HCT116 (cell line): ENCODE measurements at regions not wholly inside any gene's neighbourhood (a gene's known extent, or its start where the extent isn't known, plus 50 kb on each side); places are given as distances from the start of the nearest gene placed in this dataset.

Experiments
- ATAC-seq: fragments of 200-7000 bp; cut with Tn5 transposase; 2 replicates; pipeline ENCODE4 v1.9.1; 2020; ENCODE audit warnings: mild to moderate bottlenecking, moderate library complexity
- BruUV-seq: library from RNA; stranded (reverse); fragments of 400-500 nt; replicated peaks from 2 replicates; lab custom pipeline; 2021; lab: Mats Ljungman, UMichigan
- CTCF ChIA-PET: fragments of 300-600 bp; sonication (Branson Sonifier 250); formaldehyde crosslinking; loops from one replicate; lab custom pipeline; 2021; ENCODE audit warnings: antibody characterized with exemption; lab: Charles Lee
- POLR2A ChIA-PET: fragments of 300-600, 350-600 bp; sonication (Branson Sonifier 250); formaldehyde crosslinking; loops from one replicate; lab custom pipeline; 2021; ENCODE audit warnings: antibody characterized with exemption; lab: Charles Lee
- RAD21 ChIA-PET, 2 experiments: fragments of 300-600 bp; sonication (Branson Sonifier 250); formaldehyde crosslinking; loops; one replicate each; lab custom pipeline; 2023; ENCODE audit warnings: low total read pairs in 2 of 2; ENCODE audit not compliant: uncharacterized antibody in 2 of 2, unreplicated experiment in 2 of 2, low non-redundant PET in 1 of 2; lab: Charles Lee
- DNase-seq: peaks from one replicate; pipeline ENCODE4 v3.0.0-alpha.2; 2010; ENCODE audit warnings: low read depth, low spot score
- H2AFZ ChIP-seq: fragments of 200-600 bp; shearing (Covaris generic), sonication (generic); 2 replicates; pipeline ENCODE4 v1.6.1; 2017; ENCODE audit warnings: low read depth, mixed run types, mixed read lengths, antibody characterized with exemption, low read length; ENCODE audit not compliant: poor library complexity, severe bottlenecking
- H3K27ac ChIP-seq: 2 replicates; pipeline ENCODE4 v1.5.1; 2012; ENCODE audit warnings: low read depth, low read length
- H3K27me3 ChIP-seq: fragments of 200-600 bp; sonication (generic); 2 replicates; pipeline ENCODE4 v1.6.1; 2016; ENCODE audit warnings: mixed run types, low read length, mixed read lengths; ENCODE audit not compliant: insufficient read depth
- H3K36me3 ChIP-seq, 2 experiments: fragments of 200-500 bp in 1 of 2; fragments of 200-600 bp in 1 of 2; sonication (Bioruptor generic) in 1 of 2; sonication (generic) in 1 of 2; 2 replicates each; pipeline versions ENCODE4 v1.5.1 to v1.6.1; 2014 to 2016; ENCODE audit warnings: low read length in 2 of 2, inconsistent platforms in 1 of 2, mixed read lengths in 1 of 2, mixed run types in 1 of 2; ENCODE audit not compliant: insufficient read depth in 2 of 2, control insufficient read depth in 1 of 2
- H3K4me1 ChIP-seq, 2 experiments: fragments of 200-600 bp in 1 of 2; sonication (generic) in 1 of 2; 2 replicates each; pipeline versions ENCODE4 v1.5.1 to v1.6.1; 2012 to 2017; ENCODE audit warnings: low read length in 2 of 2, inconsistent platforms in 1 of 2, mild to moderate bottlenecking in 1 of 2, mixed read lengths in 1 of 2, mixed run types in 1 of 2, moderate library complexity in 1 of 2; ENCODE audit not compliant: insufficient read depth in 2 of 2, control insufficient read depth in 1 of 2
- H3K4me2 ChIP-seq: fragments of 200-600 bp; sonication (generic); 2 replicates; pipeline ENCODE4 v1.6.1; 2017; ENCODE audit warnings: mixed run types, low read length, mixed read lengths
- H3K4me3 ChIP-seq, 2 experiments: fragments of 200-600 bp in 1 of 2; sonication (generic) in 1 of 2; replicated peaks in 1 of 2; 2 replicates each; pipeline ENCODE4 v1.5.1; 2011 to 2016; ENCODE audit warnings: low read length in 2 of 2, control low read depth in 1 of 2, low read depth in 1 of 2, mild to moderate bottlenecking in 1 of 2, mixed read lengths in 1 of 2, mixed run types in 1 of 2
- H3K79me2 ChIP-seq: fragments of 200-600 bp; sonication (generic); 2 replicates; pipeline ENCODE4 v1.6.1; 2017; ENCODE audit warnings: mild to moderate bottlenecking, mixed run types, low read length, moderate library complexity, mixed read lengths; ENCODE audit not compliant: insufficient read depth
- H3K9ac ChIP-seq: fragments of 200-600 bp; sonication (generic); 2 replicates; pipeline ENCODE4 v1.6.1; 2016; ENCODE audit warnings: low read length, mixed read lengths
- H3K9me2 ChIP-seq: fragments of 200-600 bp; sonication (generic), shearing (Covaris generic); 2 replicates; pipeline ENCODE4 v1.6.1; 2017; ENCODE audit warnings: mixed run types, mild to moderate bottlenecking, moderate library complexity; ENCODE audit not compliant: insufficient read depth
- H3K9me3 ChIP-seq, 2 experiments: fragments of 200-500 bp in 1 of 2; fragments of 200-600 bp in 1 of 2; sonication (Bioruptor generic) in 1 of 2; sonication (generic) in 1 of 2; 2 replicates each; pipeline ENCODE4 v1.6.1; 2014 to 2017; ENCODE audit warnings: low read length in 2 of 2, mixed read lengths in 2 of 2, inconsistent platforms in 1 of 2, low read depth in 1 of 2, mild to moderate bottlenecking in 1 of 2, mixed run types in 1 of 2, moderate library complexity in 1 of 2; ENCODE audit not compliant: control insufficient read depth in 1 of 2, insufficient read depth in 1 of 2
- H4K20me1 ChIP-seq: fragments of 200-600 bp; sonication (generic), shearing (Covaris generic); 2 replicates; pipeline ENCODE4 v1.6.1; 2017; ENCODE audit warnings: mixed run types, mild to moderate bottlenecking, moderate library complexity; ENCODE audit not compliant: insufficient read depth
- CBX3 ChIP-seq: IDR thresholded peaks from 2 replicates; pipeline ENCODE4 v1.6.1; 2012; ENCODE audit warnings: low read depth
- CEBPB ChIP-seq: IDR thresholded peaks from 2 replicates; pipeline ENCODE4 v1.6.1; 2012; ENCODE audit warnings: low read depth
- EGR1 ChIP-seq: IDR thresholded peaks from 2 replicates; pipeline ENCODE4 v1.6.1; 2012; ENCODE audit warnings: low read depth
- ELF1 ChIP-seq: IDR thresholded peaks from 2 replicates; pipeline ENCODE4 v1.6.1; 2012; ENCODE audit warnings: low read depth, borderline replicate concordance
- EZH2 ChIP-seq: fragments of 200-600 bp; sonication (generic); IDR thresholded peaks from 2 replicates; pipeline ENCODE4 v1.6.1; 2017; ENCODE audit warnings: antibody characterized with exemption, mixed run types
- EZH2phosphoT487 ChIP-seq: fragments of 200-600 bp; IDR thresholded peaks from 2 replicates; pipeline ENCODE4 v1.6.1; 2018; ENCODE audit warnings: antibody characterized with exemption, borderline replicate concordance
- FOSL1 ChIP-seq: IDR thresholded peaks from 2 replicates; pipeline ENCODE4 v1.6.1; 2012; ENCODE audit warnings: low read depth
- JUND ChIP-seq: IDR thresholded peaks from 2 replicates; pipeline ENCODE4 v1.6.1; 2012
- POLR2A ChIP-seq: IDR thresholded peaks from 2 replicates; pipeline ENCODE4 v1.7.0; 2011; ENCODE audit warnings: borderline replicate concordance; ENCODE audit not compliant: insufficient read depth, insufficient read length; ENCODE audit errors: extremely low read depth
- RAD21 ChIP-seq: IDR thresholded peaks from 2 replicates; pipeline ENCODE4 v1.6.1; 2012; ENCODE audit warnings: low read depth, mild to moderate bottlenecking
- SIN3A ChIP-seq: IDR thresholded peaks from 2 replicates; pipeline ENCODE4 v1.6.1; 2012; ENCODE audit warnings: low read depth
- SP1 ChIP-seq: IDR thresholded peaks from 2 replicates; pipeline ENCODE4 v1.6.1; 2012; ENCODE audit warnings: low read depth
- SRF ChIP-seq: IDR thresholded peaks from 2 replicates; pipeline ENCODE4 v1.6.1; 2012; ENCODE audit warnings: low read depth
- YY1 ChIP-seq: IDR thresholded peaks from 2 replicates; pipeline ENCODE4 v1.6.1; 2011; ENCODE audit warnings: low read length, low read depth, moderate library complexity, mild to moderate bottlenecking; ENCODE audit not compliant: insufficient replicate concordance; ENCODE audit errors: extremely low read depth
- ZNF274 ChIP-seq: fragments of 200-500 bp; sonication (Bioruptor generic); IDR thresholded peaks from 2 replicates; pipeline ENCODE4 v1.6.1; 2014; ENCODE audit warnings: mild to moderate bottlenecking, low read depth, low read length, inconsistent platforms
- intact Hi-C: fragments of 100-400 bp; cut with micrococcal nuclease; formaldehyde crosslinking; loops from 2 replicates; pipeline ENCODE4 v1.10.0; 2022
- TF ChIP-seq, protein P1 (sequence below): IDR thresholded peaks from 2 replicates; pipeline ENCODE4 v1.6.1; 2012
- TF ChIP-seq, protein P2 (sequence below), 3 experiments: fragments of 200-600 bp in 1 of 3; sonication (generic) in 1 of 3; IDR thresholded peaks in 2 of 3; conservative IDR thresholded peaks in 1 of 3; 2 replicates each; pipeline ENCODE4 v1.5.1; 2012 to 2017; ENCODE audit warnings: low read depth in 2 of 3, low read length in 2 of 3, antibody characterized with exemption in 1 of 3, borderline replicate concordance in 1 of 3, control low read depth in 1 of 3, mild to moderate bottlenecking in 1 of 3, mixed read lengths in 1 of 3, mixed run types in 1 of 3, moderate library complexity in 1 of 3; ENCODE audit not compliant: insufficient read depth in 1 of 3
- TF ChIP-seq, protein P3 (sequence below): IDR thresholded peaks from 2 replicates; pipeline ENCODE4 v1.6.1; 2011; ENCODE audit warnings: mild to moderate bottlenecking, low read length, moderate library complexity; ENCODE audit not compliant: insufficient replicate concordance; ENCODE audit errors: extremely low read depth
- TF ChIP-seq, protein P4 (sequence below): IDR thresholded peaks from 2 replicates; pipeline ENCODE4 v1.6.1; 2012

DNA sequence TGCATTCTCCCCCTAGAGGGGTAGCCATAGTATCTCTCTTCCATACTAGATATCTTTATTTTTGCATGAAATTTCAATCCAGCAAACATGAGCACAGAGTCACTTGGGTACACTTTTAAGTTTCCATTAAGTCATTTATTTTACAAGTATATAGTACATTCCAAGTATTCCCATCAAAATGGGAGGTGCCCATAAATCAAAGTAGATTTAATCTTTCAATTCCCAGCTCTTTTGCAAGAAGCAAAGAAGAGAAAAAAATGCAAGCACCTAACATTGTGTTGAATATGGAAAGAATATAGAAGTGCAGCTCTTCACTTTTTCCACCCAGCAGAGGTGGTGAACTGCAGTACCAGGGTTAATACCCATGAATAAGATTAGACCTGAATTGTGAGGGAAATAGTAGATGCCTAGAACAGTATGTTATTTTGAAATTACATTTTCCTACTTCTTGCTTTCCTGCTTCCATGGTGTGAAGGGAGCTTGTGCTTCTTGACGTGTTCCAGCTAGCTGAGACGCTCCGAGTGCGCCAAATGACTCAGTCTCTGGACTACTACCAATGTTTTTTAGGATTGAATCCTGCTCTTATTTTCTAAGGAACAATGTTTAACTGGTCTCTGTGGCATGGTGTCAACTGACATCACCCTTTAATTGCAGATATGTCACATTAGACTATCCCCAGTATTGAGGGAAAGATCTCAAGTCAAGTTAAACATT lies 151.1 kb upstream of the MAF start:
- no TSS peak for BruUV-seq
- Histone ChIP-seq H3K4me3 (no peak overlapping the region), H3K36me3 (no peaks in the 10 kb centered on the region), H4K20me1 (no peaks in the 10 kb centered on the region), H3K79me2 (no peaks in the 10 kb centered on the region), H3K9me2 (no peaks in the 10 kb centered on the region), H3K27ac (no peak overlapping the region), H3K9me3 (peaks cover 55 to 62% of the 10 kb centered on the region in 2 experiments; a peak in 2 of 4 replicates), H3K9ac (no peak overlapping the region), H3K4me1 (no peaks in the 10 kb centered on the region), H3K27me3 (no peaks in the 10 kb centered on the region), H2AFZ (no peak overlapping the region), H3K4me2 (no peak overlapping the region)
- ATAC-seq: no peak
- intact Hi-C loops: no loop called here
- ChIA-PET RAD21 (no interaction called here), CTCF (no interaction called here), POLR2A (no interaction called here)
- DNase-seq: no peak
- TF ChIP-seq POLR2A: no peak
- TF ChIP-seq, protein P1, sequence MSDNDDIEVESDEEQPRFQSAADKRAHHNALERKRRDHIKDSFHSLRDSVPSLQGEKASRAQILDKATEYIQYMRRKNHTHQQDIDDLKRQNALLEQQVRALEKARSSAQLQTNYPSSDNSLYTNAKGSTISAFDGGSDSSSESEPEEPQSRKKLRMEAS: no peak
- no peak for TF ChIP-seq YY1
- no peak for TF ChIP-seq CEBPB
- no peak for TF ChIP-seq SRF
- TF ChIP-seq, protein P2, sequence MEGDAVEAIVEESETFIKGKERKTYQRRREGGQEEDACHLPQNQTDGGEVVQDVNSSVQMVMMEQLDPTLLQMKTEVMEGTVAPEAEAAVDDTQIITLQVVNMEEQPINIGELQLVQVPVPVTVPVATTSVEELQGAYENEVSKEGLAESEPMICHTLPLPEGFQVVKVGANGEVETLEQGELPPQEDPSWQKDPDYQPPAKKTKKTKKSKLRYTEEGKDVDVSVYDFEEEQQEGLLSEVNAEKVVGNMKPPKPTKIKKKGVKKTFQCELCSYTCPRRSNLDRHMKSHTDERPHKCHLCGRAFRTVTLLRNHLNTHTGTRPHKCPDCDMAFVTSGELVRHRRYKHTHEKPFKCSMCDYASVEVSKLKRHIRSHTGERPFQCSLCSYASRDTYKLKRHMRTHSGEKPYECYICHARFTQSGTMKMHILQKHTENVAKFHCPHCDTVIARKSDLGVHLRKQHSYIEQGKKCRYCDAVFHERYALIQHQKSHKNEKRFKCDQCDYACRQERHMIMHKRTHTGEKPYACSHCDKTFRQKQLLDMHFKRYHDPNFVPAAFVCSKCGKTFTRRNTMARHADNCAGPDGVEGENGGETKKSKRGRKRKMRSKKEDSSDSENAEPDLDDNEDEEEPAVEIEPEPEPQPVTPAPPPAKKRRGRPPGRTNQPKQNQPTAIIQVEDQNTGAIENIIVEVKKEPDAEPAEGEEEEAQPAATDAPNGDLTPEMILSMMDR (IDR thresholded peaks at IDR 0.05 in 2 of 3, conservative IDR thresholded peaks at IDR 0.05 in 1 of 3; ENCODE audit: borderline replicate concordance in 1 of 3, insufficient read depth in 1 of 3, low read depth in 2 of 3, low read length in 2 of 3): no peak
- no peak for TF ChIP-seq CBX3
- no peak for TF ChIP-seq RAD21
- TF ChIP-seq SIN3A: no peak
- no peak for TF ChIP-seq SP1
- no peak for TF ChIP-seq EGR1
- no peak for TF ChIP-seq JUND
- TF ChIP-seq FOSL1: no peak
- TF ChIP-seq, protein P3, sequence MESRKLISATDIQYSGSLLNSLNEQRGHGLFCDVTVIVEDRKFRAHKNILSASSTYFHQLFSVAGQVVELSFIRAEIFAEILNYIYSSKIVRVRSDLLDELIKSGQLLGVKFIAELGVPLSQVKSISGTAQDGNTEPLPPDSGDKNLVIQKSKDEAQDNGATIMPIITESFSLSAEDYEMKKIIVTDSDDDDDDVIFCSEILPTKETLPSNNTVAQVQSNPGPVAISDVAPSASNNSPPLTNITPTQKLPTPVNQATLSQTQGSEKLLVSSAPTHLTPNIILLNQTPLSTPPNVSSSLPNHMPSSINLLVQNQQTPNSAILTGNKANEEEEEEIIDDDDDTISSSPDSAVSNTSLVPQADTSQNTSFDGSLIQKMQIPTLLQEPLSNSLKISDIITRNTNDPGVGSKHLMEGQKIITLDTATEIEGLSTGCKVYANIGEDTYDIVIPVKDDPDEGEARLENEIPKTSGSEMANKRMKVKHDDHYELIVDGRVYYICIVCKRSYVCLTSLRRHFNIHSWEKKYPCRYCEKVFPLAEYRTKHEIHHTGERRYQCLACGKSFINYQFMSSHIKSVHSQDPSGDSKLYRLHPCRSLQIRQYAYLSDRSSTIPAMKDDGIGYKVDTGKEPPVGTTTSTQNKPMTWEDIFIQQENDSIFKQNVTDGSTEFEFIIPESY: no peak
- no peak for TF ChIP-seq ELF1
- no peak for TF ChIP-seq ZNF274
- no peak for TF ChIP-seq EZH2
- TF ChIP-seq, protein P4, sequence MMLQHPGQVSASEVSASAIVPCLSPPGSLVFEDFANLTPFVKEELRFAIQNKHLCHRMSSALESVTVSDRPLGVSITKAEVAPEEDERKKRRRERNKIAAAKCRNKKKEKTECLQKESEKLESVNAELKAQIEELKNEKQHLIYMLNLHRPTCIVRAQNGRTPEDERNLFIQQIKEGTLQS: no peak
- no peak for TF ChIP-seq EZH2phosphoT487
